GM10266 (cell line): ENCODE measurements at regions not wholly inside any gene's neighbourhood (a gene's known extent, or its start where the extent isn't known, plus 50 kb on each side); places are given as distances from the start of the nearest gene placed in this dataset.
"Not testable (repeated sequence)": the region's sequence is repeated elsewhere in the genome, so short reads cannot be mapped to it uniquely, and the experiment has no call there.

Source experiments
- DNase-seq: peaks from one replicate; pipeline ENCODE4 v3.0.0; 2012; ENCODE audit errors: extremely low spot score
- TF ChIP-seq, protein P1 (sequence below): IDR thresholded peaks from 2 replicates; pipeline ENCODE4 v1.5.1; 2012; ENCODE audit warnings: mild to moderate bottlenecking, low read depth; ENCODE audit not compliant: control insufficient read depth, insufficient read depth; ENCODE audit errors: missing control alignments

- no peak for DNase-seq
- TF ChIP-seq, protein P1, sequence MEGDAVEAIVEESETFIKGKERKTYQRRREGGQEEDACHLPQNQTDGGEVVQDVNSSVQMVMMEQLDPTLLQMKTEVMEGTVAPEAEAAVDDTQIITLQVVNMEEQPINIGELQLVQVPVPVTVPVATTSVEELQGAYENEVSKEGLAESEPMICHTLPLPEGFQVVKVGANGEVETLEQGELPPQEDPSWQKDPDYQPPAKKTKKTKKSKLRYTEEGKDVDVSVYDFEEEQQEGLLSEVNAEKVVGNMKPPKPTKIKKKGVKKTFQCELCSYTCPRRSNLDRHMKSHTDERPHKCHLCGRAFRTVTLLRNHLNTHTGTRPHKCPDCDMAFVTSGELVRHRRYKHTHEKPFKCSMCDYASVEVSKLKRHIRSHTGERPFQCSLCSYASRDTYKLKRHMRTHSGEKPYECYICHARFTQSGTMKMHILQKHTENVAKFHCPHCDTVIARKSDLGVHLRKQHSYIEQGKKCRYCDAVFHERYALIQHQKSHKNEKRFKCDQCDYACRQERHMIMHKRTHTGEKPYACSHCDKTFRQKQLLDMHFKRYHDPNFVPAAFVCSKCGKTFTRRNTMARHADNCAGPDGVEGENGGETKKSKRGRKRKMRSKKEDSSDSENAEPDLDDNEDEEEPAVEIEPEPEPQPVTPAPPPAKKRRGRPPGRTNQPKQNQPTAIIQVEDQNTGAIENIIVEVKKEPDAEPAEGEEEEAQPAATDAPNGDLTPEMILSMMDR = no peak
These were observed 595.9 kb downstream of the DSC3 start for GRCh38 chr18:30446605-30447004.

DNA sequence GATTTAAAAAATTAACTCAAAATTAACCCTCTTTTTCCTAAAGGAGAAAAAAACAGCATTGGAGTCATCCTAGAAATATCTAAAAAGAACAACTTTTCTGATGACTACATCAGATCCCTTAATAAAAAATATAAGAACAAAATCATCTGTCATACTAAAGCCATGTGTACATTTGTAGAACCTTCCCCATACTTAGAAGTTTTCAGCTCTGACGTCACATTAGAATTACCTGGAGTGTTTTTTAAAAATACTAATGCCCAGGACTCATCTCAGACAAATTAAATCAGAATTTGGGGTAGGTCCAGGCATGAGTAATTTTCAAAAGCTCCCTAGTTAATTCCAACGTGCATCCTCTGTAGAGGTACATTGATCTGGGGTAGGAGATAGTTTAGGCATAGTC, 598.0 kb downstream of the DSC3 start:
- DNase-seq = no peak
- TF ChIP-seq, protein P1 = no peak

- TF ChIP-seq, protein P1 = no peak
- no peak for DNase-seq
These were observed 602.2 kb downstream of the DSC3 start for GRCh38 chr18:30440351-30440750.

GRCh38 chr18:30439174-30439573, 603.4 kb downstream of the DSC3 start:
- TF ChIP-seq, protein P1 = no peak
- DNase-seq = no peak

DNA sequence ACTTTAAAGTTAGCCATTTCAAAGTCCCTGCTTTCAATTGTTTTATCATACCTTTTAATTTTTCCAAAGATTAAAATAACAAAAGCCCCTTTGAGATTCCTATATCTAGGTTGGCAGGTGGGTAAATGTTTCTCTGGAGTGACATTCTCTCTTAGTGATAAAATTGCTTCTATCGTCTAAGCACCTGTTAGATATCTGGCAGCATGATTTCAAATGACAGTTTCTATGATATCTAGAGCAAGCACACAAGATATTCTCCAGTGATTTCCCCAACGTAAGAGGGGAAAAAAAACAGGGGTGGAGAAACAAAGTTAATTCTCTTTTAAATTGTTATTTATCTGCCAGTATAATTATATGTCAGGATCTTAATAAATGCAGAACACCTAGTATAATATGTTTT, 610.2 kb downstream of the DSC3 start:
- TF ChIP-seq, protein P1 = no peak
- no peak for DNase-seq

DNA sequence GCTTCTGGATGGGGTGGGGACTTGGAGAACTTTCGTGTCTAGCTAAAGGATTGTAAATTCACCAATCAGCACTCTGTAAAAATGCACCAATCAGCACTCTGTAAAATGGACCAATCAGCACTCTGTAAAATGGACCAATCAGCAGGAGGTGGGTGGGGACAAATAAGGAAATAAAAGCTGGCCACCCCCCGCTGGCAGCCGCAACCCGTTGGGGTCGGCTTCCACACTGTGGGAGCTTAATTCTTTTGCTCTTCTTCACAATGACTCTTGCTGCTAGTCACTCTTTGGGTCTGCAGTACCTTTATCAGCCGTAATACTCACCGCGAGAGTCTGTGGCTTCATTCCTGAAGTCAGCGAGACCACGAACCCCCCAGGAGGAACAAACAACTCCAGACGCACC, 623.1 kb downstream of the DSC3 start:
- not testable (repeated sequence) for DNase-seq

GRCh38 chr18:30415903-30416302, 626.6 kb downstream of the DSC3 start:
- TF ChIP-seq, protein P1 = no peak
- no peak for DNase-seq

DNA sequence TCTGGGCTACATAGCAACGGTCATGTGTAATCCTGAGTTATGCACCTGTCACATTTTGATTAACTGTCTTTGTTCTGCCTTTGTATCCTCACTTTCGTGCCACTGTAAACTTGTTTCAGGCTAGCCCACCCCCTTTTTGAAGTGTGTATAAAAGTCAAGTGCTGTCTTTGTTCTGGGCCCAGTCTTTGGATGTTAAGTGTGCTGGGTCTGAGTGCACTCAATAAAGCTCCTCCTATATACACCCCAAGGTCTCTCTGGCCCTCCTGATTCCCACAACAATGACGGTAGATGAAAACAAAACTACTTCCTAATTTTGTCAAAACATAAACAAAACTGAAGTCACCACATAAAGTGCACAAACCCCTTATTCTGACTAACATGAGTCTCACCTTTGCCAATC, 633.4 kb downstream of the DSC3 start:
- TF ChIP-seq, protein P1 = no peak
- DNase-seq = no peak
